CD14-positive monocyte (primary cell): ENCODE measurements at regions not wholly inside any gene's neighbourhood (a gene's known extent, or its start where the extent isn't known, plus 50 kb on each side); places are given as distances from the start of the nearest gene placed in this dataset.

Experiments used
- DNase-seq, 3 donors: peaks; one replicate each; pipeline ENCODE4 v3.0.0-alpha.2; 2011 to 2022
- H2AFZ ChIP-seq: 2 replicates; pipeline ENCODE4 v1.6.0; 2012; ENCODE audit warnings: mild to moderate bottlenecking, low read depth, low read length, inconsistent platforms; ENCODE audit not compliant: insufficient read depth, poor library complexity, severe bottlenecking
- H3K27ac ChIP-seq, 2 donors: 1 replicate in 1 of 2; 2 replicates in 1 of 2; pipeline ENCODE4 v1.5.1; 2012 to 2013; ENCODE audit warnings: low read length in 2 of 2, control low read depth in 1 of 2, inconsistent platforms in 1 of 2, low read depth in 1 of 2, mild to moderate bottlenecking in 1 of 2
- H3K27me3 ChIP-seq, 2 donors: one replicate each; pipeline versions ENCODE4 v1.6.0 to v1.6.1; 2011 to 2013; ENCODE audit warnings: low read length in 2 of 2; ENCODE audit not compliant: control insufficient read depth in 2 of 2, insufficient read depth in 2 of 2
- H3K36me3 ChIP-seq, 2 donors: replicated peaks in 1 of 2; 1 replicate in 1 of 2; 2 replicates in 1 of 2; pipeline versions ENCODE4 v1.5.1 to v1.6.1; 2012 to 2013; ENCODE audit warnings: low read length in 2 of 2, control low read depth in 1 of 2, inconsistent platforms in 1 of 2, mild to moderate bottlenecking in 1 of 2; ENCODE audit not compliant: insufficient read depth in 2 of 2, control insufficient read depth in 1 of 2
- H3K4me1 ChIP-seq, 2 donors: 1 replicate in 1 of 2; 2 replicates in 1 of 2; pipeline versions ENCODE4 v1.5.1 to v1.6.1; 2012 to 2013; ENCODE audit warnings: low read length in 2 of 2, control low read depth in 1 of 2, inconsistent platforms in 1 of 2, mild to moderate bottlenecking in 1 of 2, moderate library complexity in 1 of 2; ENCODE audit not compliant: insufficient read depth in 2 of 2, control insufficient read depth in 1 of 2
- H3K4me2 ChIP-seq: replicated peaks from 2 replicates; pipeline ENCODE3; 2012; ENCODE audit warnings: low read length, moderate library complexity, mild to moderate bottlenecking; ENCODE audit not compliant: poor library complexity, severe bottlenecking; ENCODE audit errors: extremely low read depth
- H3K4me3 ChIP-seq, 3 experiments: fragments of 200-600 bp in 1 of 3; sonication (generic) in 1 of 3; replicated peaks in 1 of 3; 1 replicate in 2 of 3; 2 replicates in 1 of 3; pipeline ENCODE4 v1.5.1; 2011 to 2013; ENCODE audit warnings: low read length in 3 of 3, mild to moderate bottlenecking in 3 of 3, control low read depth in 2 of 3, low read depth in 2 of 3, inconsistent platforms in 1 of 3, moderate library complexity in 1 of 3
- H3K79me2 ChIP-seq: 2 replicates; pipeline ENCODE4 v1.6.0; 2012; ENCODE audit warnings: mild to moderate bottlenecking, control low read depth, inconsistent platforms, low read length, moderate library complexity; ENCODE audit not compliant: insufficient read depth
- H3K9ac ChIP-seq: 2 replicates; pipeline ENCODE4 v1.6.0; 2017; ENCODE audit warnings: low read length, mild to moderate bottlenecking; ENCODE audit not compliant: insufficient read depth, poor library complexity, severe bottlenecking
- H3K9me3 ChIP-seq, 2 donors: replicated peaks in 1 of 2; 1 replicate in 1 of 2; 2 replicates in 1 of 2; pipeline versions ENCODE4 v1.5.1 to v1.6.1; 2012 to 2013; ENCODE audit warnings: low read length in 2 of 2, control low read depth in 1 of 2; ENCODE audit not compliant: control insufficient read depth in 1 of 2, insufficient read depth in 1 of 2
- H4K20me1 ChIP-seq: 2 replicates; pipeline ENCODE4 v1.6.0; 2012; ENCODE audit warnings: mild to moderate bottlenecking, low read length, control low read depth, moderate library complexity; ENCODE audit not compliant: insufficient read depth
- H3K27ac Mint-ChIP-seq, 7 donors: one replicate each; pipeline ENCODE4 v1.8.0; 2020; ENCODE audit warnings: mild to moderate bottlenecking in 7 of 7, mixed read lengths in 7 of 7, moderate library complexity in 6 of 7, inconsistent platforms in 2 of 7
- H3K27me3 Mint-ChIP-seq, 3 donors: one replicate each; pipeline ENCODE4 v1.8.0; 2021 to 2022; ENCODE audit warnings: low read depth in 3 of 3, mild to moderate bottlenecking in 3 of 3, mixed read lengths in 3 of 3, moderate library complexity in 3 of 3, inconsistent platforms in 1 of 3
- H3K36me3 Mint-ChIP-seq, 2 donors: one replicate each; pipeline ENCODE4 v1.8.0; 2020; ENCODE audit warnings: mixed read lengths in 2 of 2, inconsistent platforms in 1 of 2, mild to moderate bottlenecking in 1 of 2
- H3K4me1 Mint-ChIP-seq: one replicate; pipeline ENCODE4 v1.8.0; 2020; ENCODE audit warnings: mild to moderate bottlenecking, mixed read lengths
- H3K4me3 Mint-ChIP-seq, 2 donors: one replicate each; pipeline ENCODE4 v1.8.0; 2020; ENCODE audit warnings: mild to moderate bottlenecking in 2 of 2, mixed read lengths in 2 of 2, moderate library complexity in 1 of 2
- H3K9me3 Mint-ChIP-seq, 7 donors: one replicate each; pipeline ENCODE4 v1.8.0; 2020 to 2022; ENCODE audit warnings: mixed read lengths in 7 of 7, mild to moderate bottlenecking in 6 of 7, moderate library complexity in 6 of 7, inconsistent platforms in 2 of 7
- CTCF ChIP-seq: fragments of 200-600 bp; IDR thresholded peaks from one replicate; pipeline ENCODE4 v1.8.0; 2022; ENCODE audit warnings: antibody characterized with exemption, mild to moderate bottlenecking
- WGBS: methylation state at CpG from one replicate; pipeline ENCODE4 v1.1.5; 2013; ENCODE audit warnings: missing lambda C conversion rate; ENCODE audit not compliant: insufficient coverage; 5-methylcytosine and 5-hydroxymethylcytosine counted together
- intact Hi-C, 2 donors: fragments of 100-400 bp; cut with micrococcal nuclease; formaldehyde crosslinking; loops; one replicate each; pipeline versions ENCODE4 v1.15.0 to v1.15.1; 2023

GRCh38 chr3:177905173-177906125 lies 630.8 kb upstream of the KCNMB2 start:
- H3K36me3 ChIP-seq: no peaks in the 10 kb centered on the region
- peaks cover 7 to 16% of the 10 kb centered on the region in 2 donors for H3K9me3 ChIP-seq
- H3K27ac ChIP-seq: no peak overlapping the region
- no peaks in the 10 kb centered on the region for H3K36me3 Mint-ChIP-seq
- H3K79me2 ChIP-seq: no peaks in the 10 kb centered on the region
- no peak overlapping the region for H3K4me3 ChIP-seq
- H3K4me2 ChIP-seq: no peak overlapping the region
- H3K4me1 Mint-ChIP-seq: no peaks in the 10 kb centered on the region
- no peaks in the 10 kb centered on the region for H3K27me3 ChIP-seq
- no peaks in the 10 kb centered on the region for H4K20me1 ChIP-seq
- TF ChIP-seq CTCF: no peak
- no peak overlapping the region for H3K9ac ChIP-seq
- H3K4me3 Mint-ChIP-seq: no peak overlapping the region
- peaks cover under 1 to 12% (median 7%) of the 10 kb centered on the region in 7 donors for H3K9me3 Mint-ChIP-seq
- 100% methylated on average over 1 of the region's 4 CpGs for WGBS
- intact Hi-C loops: no loop called here
- H3K27me3 Mint-ChIP-seq: no peaks in the 10 kb centered on the region
- no peak for DNase-seq
- no peak overlapping the region for H2AFZ ChIP-seq
- H3K4me1 ChIP-seq: no peaks in the 10 kb centered on the region
- peak overlapping the region in 1 of 7 donors; percentile 57 for H3K27ac Mint-ChIP-seq

- Histone ChIP-seq H3K27me3 (no peaks in the 10 kb centered on the region), H3K4me2 (no peak overlapping the region), H3K9ac (no peak overlapping the region), H3K4me1 (no peaks in the 10 kb centered on the region), H3K79me2 (no peaks in the 10 kb centered on the region), H3K4me3 (no peak overlapping the region), H4K20me1 (no peaks in the 10 kb centered on the region), H3K36me3 (no peaks in the 10 kb centered on the region), H3K27ac (no peak overlapping the region), H3K9me3 (peaks cover 4 to 10% of the 10 kb centered on the region in 2 donors), H2AFZ (no peak overlapping the region)
- Mint-ChIP-seq H3K4me3 (no peak overlapping the region), H3K4me1 (no peaks in the 10 kb centered on the region), H3K27me3 (peaks cover 0 to 2% (median 0%) of the 10 kb centered on the region in 3 donors), H3K36me3 (no peaks in the 10 kb centered on the region), H3K27ac (no peak overlapping the region), H3K9me3 (peaks cover 2 to 10% (median 6%) of the 10 kb centered on the region in 7 donors)
- WGBS: 81% methylated on average over 2 of the region's 4 CpGs
- no peak for TF ChIP-seq CTCF
- no peak for DNase-seq
- intact Hi-C loops: no loop called here
These were observed 630.1 kb upstream of the KCNMB2 start for GRCh38 chr3:177906126-177906511.
